ENCODE measurements at regions not wholly inside any gene's neighbourhood (a gene's known extent, or its start where the extent isn't known, plus 50 kb on each side); places are given as distances from the start of the nearest gene placed in this dataset.

GRCh38 chr2:156691014-156691413, 254.8 kb downstream of the GPD2 start:
- Histone ChIP-seq H4K91ac (ENCODE audit: low read depth, low read length, poor library complexity) (no peak overlapping the region), H2BK120ac (ENCODE audit: low read depth, low read length) (no peak overlapping the region), H3K27ac (replicated peaks; ENCODE audit: low read length) (no peak overlapping the region), H2BK5ac (ENCODE audit: low read length) (no peak overlapping the region), H3K27me3 (ENCODE audit: control insufficient read depth in 3 of 3, insufficient read depth in 3 of 3, low read depth in 1 of 3, low read length in 3 of 3) (no peaks in the 10 kb centered on the region), H3K4me2 (ENCODE audit: insufficient read depth, low read length, poor library complexity, severe bottlenecking) (no peak overlapping the region), H2AK5ac (ENCODE audit: low read depth, low read length) (no peak overlapping the region), H3K18ac (ENCODE audit: low read length) (no peak overlapping the region), H3K23ac (ENCODE audit: low read depth, low read length, poor library complexity) (no peak overlapping the region), H3K14ac (ENCODE audit: low read length) (no peak overlapping the region), H3K4ac (ENCODE audit: low read length) (no peak overlapping the region), H3K4me1 (ENCODE audit: control insufficient read depth in 2 of 2, insufficient read depth in 1 of 2, low read depth in 1 of 2, low read length in 2 of 2) (peaks cover 0 to 1% of the 10 kb centered on the region in 2 donors), H3K4me3 (ENCODE audit: low read length in 2 of 2) (no peak overlapping the region), H3K36me3 (replicated peaks in 1 of 2; ENCODE audit: control insufficient read depth in 2 of 2, insufficient read depth in 2 of 2, low read length in 2 of 2) (no peaks in the 10 kb centered on the region), H2BK15ac (ENCODE audit: low read length) (no peak overlapping the region), H4K8ac (ENCODE audit: low read depth, low read length) (no peak overlapping the region), H3K9ac (ENCODE audit: low read depth, low read length, poor library complexity) (no peak overlapping the region), H3K9me3 (replicated peaks in 1 of 2; ENCODE audit: control insufficient read depth in 2 of 2, insufficient read depth in 1 of 2, low read depth in 1 of 2, low read length in 2 of 2) (no peaks in the 10 kb centered on the region), H3K79me1 (ENCODE audit: low read depth, low read length) (no peaks in the 10 kb centered on the region), H2AFZ (ENCODE audit: low read length) (no peak overlapping the region), H2BK12ac (ENCODE audit: low read length) (no peak overlapping the region)
- no peak for DNase-seq (ENCODE audit: low spot score)
- no CpG with 5 or more reads among the region's 1 CpG for WGBS, 2 donors (ENCODE audit: extremely low coverage in 2 of 2, insufficient read length in 2 of 2, insufficient replicate concordance in 1 of 2)

GRCh38 chr2:156695020-156695419, 258.8 kb downstream of the GPD2 start:
- H4K8ac ChIP-seq (ENCODE audit: low read depth, low read length): no peak overlapping the region
- no peaks in the 10 kb centered on the region for H3K27me3 ChIP-seq (ENCODE audit: control insufficient read depth in 3 of 3, insufficient read depth in 3 of 3, low read depth in 1 of 3, low read length in 3 of 3)
- no peaks in the 10 kb centered on the region for H3K79me1 ChIP-seq (ENCODE audit: low read depth, low read length)
- no peak overlapping the region for H2BK12ac ChIP-seq (ENCODE audit: low read length)
- peaks cover 0 to 1% of the 10 kb centered on the region in 2 donors for H3K4me1 ChIP-seq (ENCODE audit: control insufficient read depth in 2 of 2, insufficient read depth in 1 of 2, low read depth in 1 of 2, low read length in 2 of 2)
- no peak overlapping the region for H3K18ac ChIP-seq (ENCODE audit: low read length)
- no peak overlapping the region for H4K91ac ChIP-seq (ENCODE audit: low read depth, low read length, poor library complexity)
- no peak overlapping the region for H3K4me2 ChIP-seq (ENCODE audit: insufficient read depth, low read length, poor library complexity, severe bottlenecking)
- no peak overlapping the region for H3K9ac ChIP-seq (ENCODE audit: low read depth, low read length, poor library complexity)
- H3K23ac ChIP-seq (ENCODE audit: low read depth, low read length, poor library complexity): no peak overlapping the region
- no peak overlapping the region for H3K14ac ChIP-seq (ENCODE audit: low read length)
- DNase-seq (ENCODE audit: low spot score): no peak
- H2AFZ ChIP-seq (ENCODE audit: low read length): no peak overlapping the region
- no peak overlapping the region for H3K27ac ChIP-seq (replicated peaks; ENCODE audit: low read length)
- H2BK120ac ChIP-seq (ENCODE audit: low read depth, low read length): no peak overlapping the region
- H2AK5ac ChIP-seq (ENCODE audit: low read depth, low read length): no peak overlapping the region
- H2BK15ac ChIP-seq (ENCODE audit: low read length): no peak overlapping the region
- H3K36me3 ChIP-seq (replicated peaks in 1 of 2; ENCODE audit: control insufficient read depth in 2 of 2, insufficient read depth in 2 of 2, low read length in 2 of 2): no peaks in the 10 kb centered on the region
- H3K9me3 ChIP-seq (replicated peaks in 1 of 2; ENCODE audit: control insufficient read depth in 2 of 2, insufficient read depth in 1 of 2, low read depth in 1 of 2, low read length in 2 of 2): no peaks in the 10 kb centered on the region
- H3K4ac ChIP-seq (ENCODE audit: low read length): no peak overlapping the region
- WGBS, 2 donors (ENCODE audit: extremely low coverage in 2 of 2, insufficient read length in 2 of 2, insufficient replicate concordance in 1 of 2): no CpG with 5 or more reads among the region's 4 CpGs
- H2BK5ac ChIP-seq (ENCODE audit: low read length): no peak overlapping the region
- H3K4me3 ChIP-seq (ENCODE audit: low read length in 2 of 2): no peak overlapping the region

GRCh38 chr2:156695595-156695994, 259.4 kb downstream of the GPD2 start:
- H3K27me3 ChIP-seq (ENCODE audit: control insufficient read depth in 3 of 3, insufficient read depth in 3 of 3, low read depth in 1 of 3, low read length in 3 of 3): no peaks in the 10 kb centered on the region
- no peak overlapping the region for H4K8ac ChIP-seq (ENCODE audit: low read depth, low read length)
- no peaks in the 10 kb centered on the region for H3K79me1 ChIP-seq (ENCODE audit: low read depth, low read length)
- H3K4me3 ChIP-seq (ENCODE audit: low read length in 2 of 2): no peak overlapping the region
- no CpG with 5 or more reads among the region's 2 CpGs for WGBS, 2 donors (ENCODE audit: extremely low coverage in 2 of 2, insufficient read length in 2 of 2, insufficient replicate concordance in 1 of 2)
- H3K9me3 ChIP-seq (replicated peaks in 1 of 2; ENCODE audit: control insufficient read depth in 2 of 2, insufficient read depth in 1 of 2, low read depth in 1 of 2, low read length in 2 of 2): no peaks in the 10 kb centered on the region
- H2AK5ac ChIP-seq (ENCODE audit: low read depth, low read length): no peak overlapping the region
- no peak for DNase-seq (ENCODE audit: low spot score)
- no peak overlapping the region for H3K23ac ChIP-seq (ENCODE audit: low read depth, low read length, poor library complexity)
- no peak overlapping the region for H3K4ac ChIP-seq (ENCODE audit: low read length)
- peaks cover 0 to 1% of the 10 kb centered on the region in 2 donors for H3K4me1 ChIP-seq (ENCODE audit: control insufficient read depth in 2 of 2, insufficient read depth in 1 of 2, low read depth in 1 of 2, low read length in 2 of 2)
- H2BK15ac ChIP-seq (ENCODE audit: low read length): no peak overlapping the region
- no peak overlapping the region for H3K4me2 ChIP-seq (ENCODE audit: insufficient read depth, low read length, poor library complexity, severe bottlenecking)
- no peak overlapping the region for H3K27ac ChIP-seq (replicated peaks; ENCODE audit: low read length)
- H3K14ac ChIP-seq (ENCODE audit: low read length): no peak overlapping the region
- no peak overlapping the region for H3K18ac ChIP-seq (ENCODE audit: low read length)
- no peak overlapping the region for H2BK12ac ChIP-seq (ENCODE audit: low read length)
- no peak overlapping the region for H4K91ac ChIP-seq (ENCODE audit: low read depth, low read length, poor library complexity)
- no peak overlapping the region for H2BK5ac ChIP-seq (ENCODE audit: low read length)
- no peak overlapping the region for H2AFZ ChIP-seq (ENCODE audit: low read length)
- H3K36me3 ChIP-seq (replicated peaks in 1 of 2; ENCODE audit: control insufficient read depth in 2 of 2, insufficient read depth in 2 of 2, low read length in 2 of 2): no peaks in the 10 kb centered on the region
- H3K9ac ChIP-seq (ENCODE audit: low read depth, low read length, poor library complexity): no peak overlapping the region
- H2BK120ac ChIP-seq (ENCODE audit: low read depth, low read length): no peak overlapping the region

- Histone ChIP-seq H4K8ac (ENCODE audit: low read depth, low read length) (no peak overlapping the region), H2BK120ac (ENCODE audit: low read depth, low read length) (no peak overlapping the region), H3K9me3 (replicated peaks in 1 of 2; ENCODE audit: control insufficient read depth in 2 of 2, insufficient read depth in 1 of 2, low read depth in 1 of 2, low read length in 2 of 2) (no peaks in the 10 kb centered on the region), H2BK15ac (ENCODE audit: low read length) (no peak overlapping the region), H3K4me3 (ENCODE audit: low read length in 2 of 2) (no peak overlapping the region), H4K91ac (ENCODE audit: low read depth, low read length, poor library complexity) (no peak overlapping the region), H3K4ac (ENCODE audit: low read length) (no peak overlapping the region), H3K18ac (ENCODE audit: low read length) (no peak overlapping the region), H3K14ac (ENCODE audit: low read length) (no peak overlapping the region), H2AK5ac (ENCODE audit: low read depth, low read length) (no peak overlapping the region), H3K27me3 (ENCODE audit: control insufficient read depth in 3 of 3, insufficient read depth in 3 of 3, low read depth in 1 of 3, low read length in 3 of 3) (no peaks in the 10 kb centered on the region), H3K4me1 (ENCODE audit: control insufficient read depth in 2 of 2, insufficient read depth in 1 of 2, low read depth in 1 of 2, low read length in 2 of 2) (peaks cover 0 to 1% of the 10 kb centered on the region in 2 donors), H2BK12ac (ENCODE audit: low read length) (no peak overlapping the region), H3K27ac (replicated peaks; ENCODE audit: low read length) (no peak overlapping the region), H3K9ac (ENCODE audit: low read depth, low read length, poor library complexity) (no peak overlapping the region), H3K4me2 (ENCODE audit: insufficient read depth, low read length, poor library complexity, severe bottlenecking) (no peak overlapping the region), H3K23ac (ENCODE audit: low read depth, low read length, poor library complexity) (no peak overlapping the region), H2BK5ac (ENCODE audit: low read length) (no peak overlapping the region), H2AFZ (ENCODE audit: low read length) (no peak overlapping the region), H3K36me3 (replicated peaks in 1 of 2; ENCODE audit: control insufficient read depth in 2 of 2, insufficient read depth in 2 of 2, low read length in 2 of 2) (no peaks in the 10 kb centered on the region), H3K79me1 (ENCODE audit: low read depth, low read length) (no peaks in the 10 kb centered on the region)
- no peak for DNase-seq (ENCODE audit: low spot score)
- no CpG with 5 or more reads among the region's 4 CpGs for WGBS, 2 donors (ENCODE audit: extremely low coverage in 2 of 2, insufficient read length in 2 of 2, insufficient replicate concordance in 1 of 2)
Observed at GRCh38 chr2:156697906-156698305, 261.7 kb downstream of the GPD2 start.
